OCI-LY7 (cell line): ENCODE measurements at regions not wholly inside any gene's neighbourhood (a gene's known extent, or its start where the extent isn't known, plus 50 kb on each side); places are given as distances from the start of the nearest gene placed in this dataset.

Experiments
- BruUV-seq: library from RNA; stranded (reverse); fragments of 400-500 nt; replicated peaks from 2 replicates; lab custom pipeline; 2021; lab: Mats Ljungman, UMichigan
- CTCF ChIA-PET: fragments of 300-600 bp; sonication (Branson Sonifier 250); formaldehyde crosslinking; loops from one replicate; lab custom pipeline; 2022; ENCODE audit warnings: antibody characterized with exemption; ENCODE audit not compliant: unreplicated experiment; lab: Charles Lee
- POLR2A ChIA-PET: fragments of 300-600 bp; sonication (Branson Sonifier 250); formaldehyde crosslinking; loops from one replicate; lab custom pipeline; 2022; ENCODE audit warnings: antibody characterized with exemption; lab: Charles Lee
- DNase-seq: peaks from one replicate; pipeline ENCODE4 v3.0.0-alpha.2; 2015; ENCODE audit warnings: low spot score
- H2AFZ ChIP-seq: fragments of 200-600 bp; sonication (generic), shearing (Covaris generic); 2 replicates; pipeline ENCODE4 v1.6.1; 2014; ENCODE audit warnings: mild to moderate bottlenecking, antibody characterized with exemption, low read length, moderate library complexity
- H3K27ac ChIP-seq: fragments of 200-600 bp; sonication (generic); 2 replicates; pipeline ENCODE4 v1.5.1; 2014; ENCODE audit warnings: mixed run types, low read depth, mild to moderate bottlenecking, moderate library complexity, low read length, inconsistent platforms; ENCODE audit not compliant: poor library complexity, severe bottlenecking
- H3K36me3 ChIP-seq: fragments of 200-600 bp; sonication (generic); 2 replicates; pipeline ENCODE4 v1.6.1; 2014; ENCODE audit warnings: mild to moderate bottlenecking, antibody characterized with exemption, low read length, moderate library complexity, mixed read lengths; ENCODE audit not compliant: insufficient read depth
- H3K4me1 ChIP-seq: fragments of 200-600 bp; sonication (generic); 2 replicates; pipeline ENCODE4 v1.5.1; 2014; ENCODE audit warnings: mild to moderate bottlenecking, low read length; ENCODE audit not compliant: insufficient read depth, poor library complexity, severe bottlenecking
- H3K4me2 ChIP-seq: fragments of 200-600 bp; sonication (generic); 2 replicates; pipeline ENCODE4 v1.6.1; 2014; ENCODE audit warnings: mild to moderate bottlenecking, low read length
- H3K4me3 ChIP-seq: fragments of 200-600 bp; sonication (generic); 2 replicates; pipeline ENCODE4 v1.5.1; 2014; ENCODE audit warnings: mild to moderate bottlenecking, low read depth, low read length; ENCODE audit not compliant: poor library complexity, severe bottlenecking
- H3K79me2 ChIP-seq: fragments of 200-600 bp; sonication (generic); 2 replicates; pipeline ENCODE4 v1.6.1; 2016; ENCODE audit warnings: low read depth, mild to moderate bottlenecking, low read length, moderate library complexity, mixed read lengths; ENCODE audit not compliant: insufficient read depth
- H3K9me2 ChIP-seq: fragments of 200-600 bp; sonication (generic); 2 replicates; pipeline ENCODE4 v1.6.1; 2016; ENCODE audit warnings: mild to moderate bottlenecking, low read length, mixed read lengths; ENCODE audit not compliant: insufficient read depth
- H3K9me3 ChIP-seq: fragments of 200-600 bp; sonication (generic); 2 replicates; pipeline ENCODE4 v1.6.1; 2014; ENCODE audit warnings: mild to moderate bottlenecking, mixed run types, low read length, mixed read lengths
- H4K20me1 ChIP-seq: fragments of 200-600 bp; sonication (generic); 2 replicates; pipeline ENCODE4 v1.6.1; 2014; ENCODE audit warnings: mild to moderate bottlenecking, antibody characterized with exemption, low read length, moderate library complexity, mixed read lengths; ENCODE audit not compliant: insufficient read depth
- CTCF ChIP-seq: fragments of 200-600 bp; sonication (generic); conservative IDR thresholded peaks from 2 replicates; pipeline ENCODE4 v1.5.1; 2014; ENCODE audit warnings: mild to moderate bottlenecking, antibody characterized with exemption, low read length, moderate library complexity, mixed read lengths
- EZH2phosphoT487 ChIP-seq: fragments of 200-600 bp; sonication (generic); IDR thresholded peaks from 2 replicates; pipeline ENCODE4 v1.6.1; 2018; ENCODE audit warnings: low read depth, borderline replicate concordance, mild to moderate bottlenecking, mixed run types, antibody characterized with exemption, low read length, moderate library complexity, mixed read lengths
- intact Hi-C: fragments of 100-400 bp; cut with micrococcal nuclease; formaldehyde crosslinking; loops from one replicate; pipeline ENCODE4 v1.10.0; 2022; ENCODE audit not compliant: unreplicated experiment

GRCh38 chr17:70668938-70669778 lies 499.8 kb downstream of the KCNJ2 start:
- H4K20me1 ChIP-seq: no peaks in the 10 kb centered on the region
- no peak for TF ChIP-seq EZH2phosphoT487
- no peak for TF ChIP-seq CTCF
- H3K9me2 ChIP-seq: no peaks in the 10 kb centered on the region
- no peaks in the 10 kb centered on the region for H3K9me3 ChIP-seq
- no peak for DNase-seq
- no TSS peak for BruUV-seq
- H3K4me1 ChIP-seq: no peaks in the 10 kb centered on the region
- intact Hi-C loops: no loop called here
- no peaks in the 10 kb centered on the region for H3K36me3 ChIP-seq
- no peaks in the 10 kb centered on the region for H3K79me2 ChIP-seq
- POLR2A ChIA-PET: no interaction called here
- no peak overlapping the region for H3K4me3 ChIP-seq
- no peak overlapping the region for H3K4me2 ChIP-seq
- H2AFZ ChIP-seq: no peak overlapping the region
- CTCF ChIA-PET: no interaction called here
- H3K27ac ChIP-seq: no peak overlapping the region

- Histone ChIP-seq H4K20me1 (no peaks in the 10 kb centered on the region), H3K4me2 (no peak overlapping the region), H3K4me1 (no peaks in the 10 kb centered on the region), H3K27ac (no peak overlapping the region), H3K9me2 (no peaks in the 10 kb centered on the region), H3K36me3 (no peaks in the 10 kb centered on the region), H3K79me2 (no peaks in the 10 kb centered on the region), H3K9me3 (no peaks in the 10 kb centered on the region), H3K4me3 (no peak overlapping the region), H2AFZ (no peak overlapping the region)
- ChIA-PET CTCF (no interaction called here), POLR2A (interaction anchor here (0.6 kb wide), 1 partner anchor 1126 kb away, joined by 3 read pairs; no protein-coding TSS in a partner anchor)
- no TSS peak for BruUV-seq
- TF ChIP-seq EZH2phosphoT487 (no peak), CTCF (no peak)
- no peak for DNase-seq
- intact Hi-C loops: no loop called here
These were observed 504.7 kb downstream of the KCNJ2 start for GRCh38 chr17:70674061-70674460.

- TF ChIP-seq EZH2phosphoT487 (no peak), CTCF (no peak)
- no TSS peak for BruUV-seq
- ChIA-PET POLR2A (no interaction called here), CTCF (no interaction called here)
- intact Hi-C loops: no loop called here
- no peak overlapping the region for H2AFZ ChIP-seq
- no peaks in the 10 kb centered on the region for H3K4me1 ChIP-seq
- no peaks in the 10 kb centered on the region for H3K79me2 ChIP-seq
- H3K4me3 ChIP-seq: no peak overlapping the region
- no peaks in the 10 kb centered on the region for H3K9me3 ChIP-seq
- no peaks in the 10 kb centered on the region for H4K20me1 ChIP-seq
- no peaks in the 10 kb centered on the region for H3K9me2 ChIP-seq
- H3K27ac ChIP-seq: no peak overlapping the region
- DNase-seq: no peak
- no peaks in the 10 kb centered on the region for H3K36me3 ChIP-seq
- no peak overlapping the region for H3K4me2 ChIP-seq
These were observed 505.8 kb downstream of the KCNJ2 start for GRCh38 chr17:70675070-70675590.
